ENCODE measurements at regions not wholly inside any gene's neighbourhood (a gene's known extent, or its start where the extent isn't known, plus 50 kb on each side); places are given as distances from the start of the nearest gene placed in this dataset.

DNA sequence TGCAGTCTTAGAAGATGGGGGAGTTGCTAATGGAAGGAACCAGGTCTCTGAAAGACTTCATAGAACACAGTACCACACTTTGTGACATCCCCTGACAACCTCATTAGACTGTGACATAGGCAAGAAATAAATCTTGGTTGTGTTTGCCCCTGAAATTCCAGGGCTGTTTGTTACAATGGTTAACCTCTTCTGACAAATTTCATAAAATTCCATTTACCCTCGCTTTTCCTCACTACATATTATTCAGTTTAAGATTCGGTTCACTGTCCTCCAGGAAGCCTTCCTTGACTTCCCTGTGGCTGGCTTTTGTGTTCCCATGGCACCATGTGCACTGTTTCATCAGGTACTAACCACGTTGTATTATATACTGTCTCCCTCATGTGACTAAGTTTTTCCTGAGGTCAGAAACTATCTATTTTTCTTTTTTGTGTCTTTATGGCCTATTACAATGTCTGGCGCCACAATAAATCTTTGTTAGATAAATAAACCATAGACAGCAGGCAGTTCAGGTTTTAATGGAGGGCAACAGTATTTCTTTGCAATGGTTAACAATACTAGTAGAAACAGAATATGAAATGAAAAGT, 54.2 kb downstream of the ATXN3L start (continued):
- TF ChIP-seq REST (IDR thresholded peaks at IDR 0.05; ENCODE audit: low read depth, low read length) = no peak

- Histone ChIP-seq H3K4me2 (no peak overlapping the region), H3K9ac (no peak overlapping the region), H3K9me3 (no peaks in the 10 kb centered on the region), H3K36me3 (replicated peaks in 1 of 2; ENCODE audit: control insufficient read depth in 1 of 2, insufficient read depth in 2 of 2, low read length in 1 of 2) (peaks cover 3 to 5% of the 10 kb centered on the region in 2 experiments), H3K4me1 (ENCODE audit: control insufficient read depth in 1 of 2, insufficient read depth in 2 of 2, low read depth in 1 of 2, low read length in 1 of 2) (no peaks in the 10 kb centered on the region; a peak in 2 of 4 replicates), H3K27me3 (ENCODE audit: insufficient read depth) (no peaks in the 10 kb centered on the region), H3K4me3 (ENCODE audit: low read depth in 2 of 2, low read length in 1 of 2) (no peak overlapping the region), H3K79me2 (ENCODE audit: insufficient read depth) (peaks cover 15% of the 10 kb centered on the region; the same call in 1 of the 2 replicates), H4K20me1 (ENCODE audit: insufficient read depth) (no peaks in the 10 kb centered on the region), H3K27ac (ENCODE audit: low read depth in 2 of 2, low read length in 1 of 2) (peak overlapping the region in 1 of 2 experiments; percentile 36; a peak in 3 of 4 replicates), H3F3A (replicated peaks; ENCODE audit: insufficient read depth) (peaks cover 27% of the 10 kb centered on the region), H3K9me2 (no peaks in the 10 kb centered on the region), H2AFZ (ENCODE audit: low read depth) (no peak overlapping the region; the same call in 1 of the 2 replicates)
- TF ChIP-seq RAD21 (IDR thresholded peaks at IDR 0.05; ENCODE audit: low read length) = no peak
- TF ChIP-seq, protein P1, sequence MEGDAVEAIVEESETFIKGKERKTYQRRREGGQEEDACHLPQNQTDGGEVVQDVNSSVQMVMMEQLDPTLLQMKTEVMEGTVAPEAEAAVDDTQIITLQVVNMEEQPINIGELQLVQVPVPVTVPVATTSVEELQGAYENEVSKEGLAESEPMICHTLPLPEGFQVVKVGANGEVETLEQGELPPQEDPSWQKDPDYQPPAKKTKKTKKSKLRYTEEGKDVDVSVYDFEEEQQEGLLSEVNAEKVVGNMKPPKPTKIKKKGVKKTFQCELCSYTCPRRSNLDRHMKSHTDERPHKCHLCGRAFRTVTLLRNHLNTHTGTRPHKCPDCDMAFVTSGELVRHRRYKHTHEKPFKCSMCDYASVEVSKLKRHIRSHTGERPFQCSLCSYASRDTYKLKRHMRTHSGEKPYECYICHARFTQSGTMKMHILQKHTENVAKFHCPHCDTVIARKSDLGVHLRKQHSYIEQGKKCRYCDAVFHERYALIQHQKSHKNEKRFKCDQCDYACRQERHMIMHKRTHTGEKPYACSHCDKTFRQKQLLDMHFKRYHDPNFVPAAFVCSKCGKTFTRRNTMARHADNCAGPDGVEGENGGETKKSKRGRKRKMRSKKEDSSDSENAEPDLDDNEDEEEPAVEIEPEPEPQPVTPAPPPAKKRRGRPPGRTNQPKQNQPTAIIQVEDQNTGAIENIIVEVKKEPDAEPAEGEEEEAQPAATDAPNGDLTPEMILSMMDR (IDR thresholded peaks at IDR 0.05) = no peak
- 63% methylated on average over 1 of the region's 1 CpG for whole genome bisulfite sequencing (ENCODE audit: low lambda C conversion rate)
- DNase-seq = no peak
- ChIA-PET POLR2A (no interaction called here), CTCF (no interaction called here)
These were observed 54.7 kb downstream of the ATXN3L start for GRCh38 chrX:13265111-13265510.

- H3K4me3 ChIP-seq (ENCODE audit: low read depth in 2 of 2, low read length in 1 of 2) = no peak overlapping the region
- POLR2A ChIA-PET = no interaction called here
- H3F3A ChIP-seq (replicated peaks; ENCODE audit: insufficient read depth) = peaks cover 24% of the 10 kb centered on the region
- H3K27me3 ChIP-seq (ENCODE audit: insufficient read depth) = no peaks in the 10 kb centered on the region
- H3K36me3 ChIP-seq (replicated peaks in 1 of 2; ENCODE audit: control insufficient read depth in 1 of 2, insufficient read depth in 2 of 2, low read length in 1 of 2) = peaks cover 3 to 9% of the 10 kb centered on the region in 2 experiments
- no peak overlapping the region for H3K4me2 ChIP-seq
- no peaks in the 10 kb centered on the region; a peak in 1 of 4 replicates for H3K4me1 ChIP-seq (ENCODE audit: control insufficient read depth in 1 of 2, insufficient read depth in 2 of 2, low read depth in 1 of 2, low read length in 1 of 2)
- H3K9ac ChIP-seq = no peak overlapping the region
- H3K27ac ChIP-seq (ENCODE audit: low read depth in 2 of 2, low read length in 1 of 2) = no peak overlapping the region; a peak in 1 of 4 replicates
- no peak for TF ChIP-seq GATA2 (CRISPR knock-in tag; IDR thresholded peaks at IDR 0.05)
- DNase-seq = no peak
- H3K9me2 ChIP-seq = no peaks in the 10 kb centered on the region
- no peak overlapping the region for H2AFZ ChIP-seq (ENCODE audit: low read depth)
- peaks cover 12% of the 10 kb centered on the region; the same call in 1 of the 2 replicates for H3K79me2 ChIP-seq (ENCODE audit: insufficient read depth)
- CTCF ChIA-PET = no interaction called here
- no peaks in the 10 kb centered on the region for H3K9me3 ChIP-seq
- H4K20me1 ChIP-seq (ENCODE audit: insufficient read depth) = no peaks in the 10 kb centered on the region
- WGBS (ENCODE audit: low lambda C conversion rate) = 63% methylated on average over 6 of the region's 6 CpGs
These were observed 56.1 kb downstream of the ATXN3L start for GRCh38 chrX:13263560-13264251.
